Tibial nerve (tissue), 4 donors: ENCODE measurements at regions not wholly inside any gene's neighbourhood (a gene's known extent, or its start where the extent isn't known, plus 50 kb on each side); places are given as distances from the start of the nearest gene placed in this dataset.

Experiments used
- DNase-seq, 2 donors: peaks; one replicate each; pipeline ENCODE4 v3.0.0-alpha.2; 2019; ENCODE audit warnings: low spot score in 2 of 2
- H3K27ac ChIP-seq, 4 donors: fragments of 200-600 bp; sonication (generic) in 3 of 4; one replicate each; pipeline ENCODE4 v1.5.1; 2017 to 2019; ENCODE audit warnings: mild to moderate bottlenecking in 1 of 4
- H3K27me3 ChIP-seq, 2 donors: fragments of 200-600 bp; sonication (generic) in 1 of 2; one replicate each; pipeline versions ENCODE4 v1.5.1 to v1.6.0; 2017 to 2019
- H3K36me3 ChIP-seq, 3 donors: fragments of 200-600 bp; sonication (generic); one replicate each; pipeline ENCODE4 v1.5.1; 2018 to 2019
- H3K4me1 ChIP-seq, 4 donors: fragments of 200-600 bp; sonication (generic) in 3 of 4; one replicate each; pipeline ENCODE4 v1.5.1; 2017 to 2019
- H3K4me3 ChIP-seq, 4 donors: fragments of 200-600 bp; sonication (generic) in 3 of 4; one replicate each; pipeline ENCODE4 v1.5.1; 2017 to 2019; ENCODE audit warnings: mild to moderate bottlenecking in 1 of 4, moderate library complexity in 1 of 4
- H3K9me3 ChIP-seq, 4 donors: fragments of 200-600 bp; sonication (generic) in 3 of 4; one replicate each; pipeline ENCODE4 v1.5.1; 2017 to 2019
- EP300 ChIP-seq, 2 donors: sonication (generic); formaldehyde crosslinking; IDR thresholded peaks; one replicate each; pipeline ENCODE4 v1.6.1; 2017; ENCODE audit warnings: antibody characterized with exemption in 2 of 2, mild to moderate bottlenecking in 1 of 2
- POLR2A ChIP-seq, 2 donors: fragments of 450-650 bp; IDR thresholded peaks; one replicate each; pipeline ENCODE4 v1.6.1; 2017; ENCODE audit warnings: antibody characterized with exemption in 2 of 2, mild to moderate bottlenecking in 2 of 2, moderate library complexity in 2 of 2
- WGBS, 2 donors: methylation state at CpG; one replicate each; pipeline ENCODE4 v1.1.5; 2018; 5-methylcytosine and 5-hydroxymethylcytosine counted together
- TF ChIP-seq, protein P1 (sequence below), 5 experiments: fragments of 200-600 bp in 3 of 5; fragments of 450-650 bp in 2 of 5; sonication (generic) in 3 of 5; IDR thresholded peaks; one replicate each; pipeline ENCODE4 v1.5.1; 2016 to 2019; ENCODE audit warnings: antibody characterized with exemption in 5 of 5, mild to moderate bottlenecking in 3 of 5, moderate library complexity in 2 of 5

DNA sequence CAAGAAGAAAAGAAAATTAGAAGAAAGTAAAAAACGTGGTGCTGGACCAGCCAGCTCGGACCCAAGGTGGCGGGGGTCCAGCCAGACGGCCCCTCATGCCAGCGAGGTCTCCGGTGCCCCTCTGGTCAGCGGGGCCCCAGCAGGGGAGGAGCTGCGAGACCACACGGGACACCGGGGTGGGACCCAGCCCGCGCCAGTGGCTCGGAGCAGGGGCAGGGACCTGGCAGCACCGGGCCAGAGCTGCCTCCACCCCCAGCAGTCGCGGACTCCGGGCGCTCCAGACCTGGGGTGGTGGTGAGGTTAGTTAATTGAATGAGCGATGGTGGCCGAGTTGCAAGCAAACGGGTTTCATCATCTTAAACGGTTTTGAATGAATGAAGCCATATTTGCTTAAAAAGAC, 289.9 kb upstream of the MC4R start:
- Histone ChIP-seq H3K36me3 (no peaks in the 10 kb centered on the region), H3K27ac (no peak overlapping the region), H3K4me3 (no peak overlapping the region), H3K9me3 (no peaks in the 10 kb centered on the region), H3K4me1 (no peaks in the 10 kb centered on the region), H3K27me3 (no peaks in the 10 kb centered on the region)
- DNase-seq, result no peak
- WGBS, 2 donors, result 92 to 96% methylated on average over 22 of the region's 22 CpGs
- TF ChIP-seq EP300 (IDR thresholded peaks at IDR 0.05) (no peak), POLR2A (IDR thresholded peaks at IDR 0.05) (no peak)
- TF ChIP-seq, protein P1, sequence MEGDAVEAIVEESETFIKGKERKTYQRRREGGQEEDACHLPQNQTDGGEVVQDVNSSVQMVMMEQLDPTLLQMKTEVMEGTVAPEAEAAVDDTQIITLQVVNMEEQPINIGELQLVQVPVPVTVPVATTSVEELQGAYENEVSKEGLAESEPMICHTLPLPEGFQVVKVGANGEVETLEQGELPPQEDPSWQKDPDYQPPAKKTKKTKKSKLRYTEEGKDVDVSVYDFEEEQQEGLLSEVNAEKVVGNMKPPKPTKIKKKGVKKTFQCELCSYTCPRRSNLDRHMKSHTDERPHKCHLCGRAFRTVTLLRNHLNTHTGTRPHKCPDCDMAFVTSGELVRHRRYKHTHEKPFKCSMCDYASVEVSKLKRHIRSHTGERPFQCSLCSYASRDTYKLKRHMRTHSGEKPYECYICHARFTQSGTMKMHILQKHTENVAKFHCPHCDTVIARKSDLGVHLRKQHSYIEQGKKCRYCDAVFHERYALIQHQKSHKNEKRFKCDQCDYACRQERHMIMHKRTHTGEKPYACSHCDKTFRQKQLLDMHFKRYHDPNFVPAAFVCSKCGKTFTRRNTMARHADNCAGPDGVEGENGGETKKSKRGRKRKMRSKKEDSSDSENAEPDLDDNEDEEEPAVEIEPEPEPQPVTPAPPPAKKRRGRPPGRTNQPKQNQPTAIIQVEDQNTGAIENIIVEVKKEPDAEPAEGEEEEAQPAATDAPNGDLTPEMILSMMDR (IDR thresholded peaks at IDR 0.05), result no peak

DNA sequence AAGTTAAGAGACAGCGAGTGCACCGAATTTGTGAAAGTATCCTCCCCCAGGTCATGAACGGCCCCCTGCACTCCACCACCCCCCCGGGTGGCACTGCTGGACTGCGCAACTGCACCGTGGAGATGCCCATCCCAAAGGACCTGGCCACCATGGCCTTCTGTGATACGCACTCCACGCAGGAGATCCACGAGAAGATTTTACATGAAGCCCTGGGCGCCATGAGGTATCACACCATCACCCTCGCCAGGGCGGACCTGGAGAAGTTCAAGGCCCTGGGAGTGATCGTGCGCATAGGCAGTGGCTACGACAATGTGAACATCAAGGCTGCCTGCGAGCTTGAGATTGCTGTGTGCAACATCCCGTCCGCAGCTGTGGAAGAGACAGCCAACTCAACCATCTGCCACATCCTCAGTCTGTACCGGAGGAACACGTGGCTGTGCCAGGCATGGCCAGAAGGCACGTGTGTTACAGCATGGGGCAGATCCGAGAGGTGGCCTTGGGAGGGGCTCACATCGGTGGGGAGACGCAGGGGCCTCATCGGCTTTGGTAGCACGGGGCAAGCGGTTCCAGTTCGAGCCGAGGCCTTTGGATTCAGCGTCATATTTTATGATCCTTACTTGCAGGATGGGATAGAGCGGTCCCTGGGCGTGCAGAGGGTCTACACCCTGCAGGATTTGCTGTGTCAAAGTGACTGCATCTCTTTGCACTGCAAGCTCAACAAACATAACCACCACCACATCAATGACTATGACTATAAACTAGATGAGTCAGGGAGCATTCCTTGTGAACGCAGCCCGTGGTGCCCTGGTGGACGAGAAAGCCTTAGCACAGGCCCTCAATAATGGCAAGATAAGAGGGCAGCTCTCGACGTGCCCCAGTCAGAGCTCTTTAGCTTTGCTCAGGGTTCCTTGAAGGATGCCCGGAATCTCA, 290.8 kb upstream of the MC4R start:
- TF ChIP-seq POLR2A (IDR thresholded peaks at IDR 0.05) (no peak), EP300 (IDR thresholded peaks at IDR 0.05) (no peak)
- TF ChIP-seq, protein P1 (IDR thresholded peaks at IDR 0.05), result no peak
- H3K4me3 ChIP-seq, result no peak overlapping the region
- no peaks in the 10 kb centered on the region for H3K9me3 ChIP-seq
- 93 to 96% methylated on average over 33 to 35 of the region's 38 CpGs for WGBS, 2 donors
- H3K27ac ChIP-seq, result no peak overlapping the region
- no peaks in the 10 kb centered on the region for H3K4me1 ChIP-seq
- no peaks in the 10 kb centered on the region for H3K27me3 ChIP-seq
- H3K36me3 ChIP-seq, result no peaks in the 10 kb centered on the region
- DNase-seq, result no peak

DNA sequence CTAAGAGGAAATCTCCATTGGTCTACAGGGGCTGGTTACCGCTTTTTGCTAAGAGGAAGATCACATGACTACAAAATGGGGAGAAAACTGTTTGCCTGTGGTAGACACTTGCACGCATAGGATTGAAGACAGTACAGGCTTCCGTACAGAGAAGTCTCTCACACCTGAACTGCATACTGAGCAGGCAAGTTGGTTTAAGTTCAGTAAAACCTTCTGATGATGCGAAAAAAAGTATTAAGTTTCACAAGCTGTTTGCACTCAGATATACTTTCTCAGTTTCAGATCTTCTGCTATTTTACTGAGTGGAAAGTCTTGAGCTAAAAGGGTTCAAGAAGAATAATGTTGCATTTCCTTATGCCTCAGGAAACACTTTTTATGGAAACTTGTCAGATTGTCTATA, 292.2 kb upstream of the MC4R start:
- no peak for DNase-seq
- H3K9me3 ChIP-seq, result no peaks in the 10 kb centered on the region
- no peaks in the 10 kb centered on the region for H3K27me3 ChIP-seq
- WGBS, 2 donors, result 92 to 93% methylated on average over 4 of the region's 4 CpGs
- TF ChIP-seq, protein P1 (IDR thresholded peaks at IDR 0.05), result no peak
- TF ChIP-seq POLR2A (IDR thresholded peaks at IDR 0.05) (no peak), EP300 (IDR thresholded peaks at IDR 0.05) (no peak)
- H3K4me1 ChIP-seq, result no peaks in the 10 kb centered on the region
- no peak overlapping the region for H3K4me3 ChIP-seq
- no peaks in the 10 kb centered on the region for H3K36me3 ChIP-seq
- no peak overlapping the region for H3K27ac ChIP-seq

DNA sequence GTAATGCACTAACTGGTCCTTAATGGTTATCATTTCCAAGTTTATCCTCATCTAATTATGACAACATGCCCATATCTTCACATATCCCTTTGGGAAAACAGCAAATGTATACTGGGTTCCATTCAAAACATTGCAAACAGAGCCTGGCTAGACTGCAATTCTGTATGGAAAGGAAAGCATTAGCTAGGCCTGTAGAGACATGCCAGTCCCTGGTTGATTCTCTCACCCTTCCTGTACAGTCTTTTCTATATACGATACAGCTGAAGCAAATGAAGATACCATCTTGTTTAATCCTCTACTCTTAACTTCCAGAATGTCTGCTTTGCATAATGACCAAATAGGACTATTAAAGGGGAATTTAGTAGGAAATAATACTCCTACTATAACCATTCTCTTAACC, 294.4 kb upstream of the MC4R start:
- Histone ChIP-seq H3K4me1 (no peaks in the 10 kb centered on the region), H3K36me3 (no peaks in the 10 kb centered on the region), H3K27me3 (no peaks in the 10 kb centered on the region), H3K27ac (no peak overlapping the region), H3K4me3 (no peak overlapping the region), H3K9me3 (no peaks in the 10 kb centered on the region)
- no peak for TF ChIP-seq POLR2A (IDR thresholded peaks at IDR 0.05)
- TF ChIP-seq, protein P1 (IDR thresholded peaks at IDR 0.05), result no peak
- TF ChIP-seq EP300 (IDR thresholded peaks at IDR 0.05), result no peak
- WGBS, 2 donors, result 81 to 90% methylated on average over 1 of the region's 1 CpG
- no peak for DNase-seq

DNA sequence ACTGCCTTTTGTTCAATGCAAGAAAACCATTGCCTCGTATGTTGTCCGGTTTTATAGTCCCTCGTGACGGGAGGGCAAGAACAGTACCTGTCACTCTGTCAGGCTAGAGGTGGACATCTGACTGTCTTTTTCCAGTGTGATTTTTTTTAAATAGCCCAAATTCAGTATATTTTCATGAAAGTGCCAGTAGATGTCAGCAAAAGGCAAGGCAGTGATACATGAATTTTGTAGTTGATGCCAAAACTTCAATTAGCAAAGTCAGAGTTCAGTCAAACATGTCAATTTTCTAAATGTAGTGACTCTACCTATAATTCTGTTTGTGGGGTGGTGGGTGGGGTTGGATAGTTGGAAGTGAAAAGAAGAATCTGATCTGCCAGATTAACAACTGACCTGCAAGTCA, 296.0 kb upstream of the MC4R start:
- 79 to 87% methylated on average over 4 of the region's 4 CpGs for WGBS, 2 donors
- Histone ChIP-seq H3K4me3 (no peak overlapping the region), H3K27me3 (no peaks in the 10 kb centered on the region), H3K36me3 (no peaks in the 10 kb centered on the region), H3K27ac (no peak overlapping the region), H3K4me1 (no peaks in the 10 kb centered on the region), H3K9me3 (no peaks in the 10 kb centered on the region)
- DNase-seq, result no peak
- TF ChIP-seq POLR2A (IDR thresholded peaks at IDR 0.05), result no peak
- TF ChIP-seq, protein P1 (IDR thresholded peaks at IDR 0.05), result no peak
- TF ChIP-seq EP300 (IDR thresholded peaks at IDR 0.05), result no peak
